Heart right ventricle (tissue), 16 donors: ENCODE measurements at regions not wholly inside any gene's neighbourhood (a gene's known extent, or its start where the extent isn't known, plus 50 kb on each side); places are given as distances from the start of the nearest gene placed in this dataset.

ENCODE experiments used
- ATAC-seq, 8 donors: fragments of 200-7000 bp; cut with Tn5 transposase; one replicate each; pipeline ENCODE4 v1.9.1; 2020; ENCODE audit warnings: mild to moderate bottlenecking in 8 of 8, moderate library complexity in 8 of 8, moderate number of reproducible peaks in 1 of 8
- DNase-seq, 2 donors: peaks; one replicate each; pipeline ENCODE4 v3.0.0-alpha.2; 2020
- H3K27ac ChIP-seq, 10 donors: fragments of 200-600 bp; sonication (generic) in 2 of 10; one replicate each; pipeline versions ENCODE4 v1.5.0 to v1.8.0; 2020 to 2022; ENCODE audit warnings: mild to moderate bottlenecking in 3 of 10
- H3K27me3 ChIP-seq, 7 donors: fragments of 200-600 bp; one replicate each; pipeline ENCODE4 v1.8.0; 2021 to 2022; ENCODE audit warnings: mild to moderate bottlenecking in 2 of 7
- H3K36me3 ChIP-seq, 9 donors: fragments of 200-600 bp; sonication (generic) in 1 of 9; one replicate each; pipeline versions ENCODE4 v1.5.0 to v1.8.0; 2020 to 2022; ENCODE audit warnings: mild to moderate bottlenecking in 2 of 9
- H3K4me1 ChIP-seq, 9 donors: fragments of 200-600 bp; sonication (generic) in 1 of 9; one replicate each; pipeline versions ENCODE4 v1.5.0 to v1.8.0; 2020 to 2022; ENCODE audit warnings: mild to moderate bottlenecking in 4 of 9
- H3K4me3 ChIP-seq, 10 donors: fragments of 200-600 bp; sonication (generic) in 2 of 10; one replicate each; pipeline versions ENCODE4 v1.5.0 to v1.8.0; 2020 to 2022; ENCODE audit warnings: mild to moderate bottlenecking in 7 of 10, moderate library complexity in 2 of 10
- H3K9me3 ChIP-seq, 11 donors: fragments of 200-600 bp in 10 of 11; sonication (generic) in 2 of 11; one replicate each; pipeline versions ENCODE4 v1.5.0 to v1.8.0; 2013 to 2022; ENCODE audit warnings: mild to moderate bottlenecking in 2 of 11, control low read depth in 1 of 11, moderate library complexity in 1 of 11
- CTCF ChIP-seq, 9 donors: fragments of 200-600 bp; sonication (generic) in 2 of 9; IDR thresholded peaks; one replicate each; pipeline versions ENCODE4 v1.5.0 to v1.8.0; 2021 to 2022; ENCODE audit warnings: antibody characterized with exemption in 9 of 9, mild to moderate bottlenecking in 5 of 9, moderate library complexity in 1 of 9
- WGBS, 2 donors: extraction: QIAGEN DNeasy Blood & Tissue Kit; methylation state at CpG; one replicate each; pipeline ENCODE4 v1.1.7; 2013; ENCODE audit warnings: inconsistent platforms in 1 of 2; 5-methylcytosine and 5-hydroxymethylcytosine counted together
- intact Hi-C, 10 donors: fragments of 100-400 bp; cut with DNase I; formaldehyde crosslinking; loops; one replicate each; pipeline versions ENCODE4 v1.11.1 to v1.14.2; 2022
- donor health status: Arrhythmogenic right ventricular cardiomyopathy.
- donor health status: ischemic (EF 13 %, LVEDD 7.1; RV severe dilation, severe dysfunction).
- donor health status: healthy with polysubstance abuse.
- donor health status: DM: no; HTN: yes; CAD: no.
- donor health status: DM: no; HTN: no; CAD: no.
- donor health status: ischemic (EF 25% LVEDD 6.9; RV normal size, moderate dysfunction).
- donor health status: ischemic (EF 25% LVEDD 5.7; RV mildly dilated, moderate dysfunction).
- donor health status: healthy.
- donor health status: DM: yes; HTN: yes; CAD: no.
- donor health status: Ischemic cardiomyopathy.
- donor health status: ischemic (EF 35%, LVEDD 5.7; RV mildly dilated, moderate dysfunction).
- donor health status: nonischemic (EF 11% LVEDD 7.7; RV severe dilation, severe dysfunction).
- donor health status: DM: yes; HTN: yes; CAD: no.
- donor health status: PGD.
- donor health status: ischemic (EF 29% LVEDD 5.4; RV normal size, mild dysfunction).
- donor health status: nonischemic (EF 23%, LVEDD 6.1; RV moderate dilation, normal function).

GRCh38 chr2:145914716-145915115 is 1394.8 kb upstream of the ZEB2 start:
- Histone ChIP-seq H3K4me1 (peaks cover 0 to 11% (median 5%) of the 10 kb centered on the region in 9 donors), H3K36me3 (no peaks in the 10 kb centered on the region), H3K4me3 (no peak overlapping the region), H3K27me3 (no peaks in the 10 kb centered on the region), H3K27ac (no peak overlapping the region), H3K9me3 (no peaks in the 10 kb centered on the region)
- intact Hi-C loops, result no loop called here
- ATAC-seq (no peak), DNase-seq (no peak)
- TF ChIP-seq CTCF (IDR thresholded peaks at IDR 0.05), result no peak
- WGBS, 2 donors, result 58 to 73% methylated on average over 4 of the region's 4 CpGs

GRCh38 chr2:145910416-145910815 is 1390.5 kb upstream of the ZEB2 start:
- intact Hi-C loops, result no loop called here
- Histone ChIP-seq H3K36me3 (no peaks in the 10 kb centered on the region), H3K4me1 (no peaks in the 10 kb centered on the region), H3K27ac (no peak overlapping the region), H3K27me3 (no peaks in the 10 kb centered on the region), H3K4me3 (no peak overlapping the region), H3K9me3 (no peaks in the 10 kb centered on the region)
- ATAC-seq (no peak), DNase-seq (no peak)
- TF ChIP-seq CTCF (IDR thresholded peaks at IDR 0.05), result no peak
- 87% methylated on average over 4 of the region's 4 CpGs for WGBS, 2 donors

GRCh38 chr2:145909766-145910165 is 1389.8 kb upstream of the ZEB2 start:
- ATAC-seq (no peak), DNase-seq (no peak)
- no peak for TF ChIP-seq CTCF (IDR thresholded peaks at IDR 0.05)
- Histone ChIP-seq H3K36me3 (no peaks in the 10 kb centered on the region), H3K27me3 (no peaks in the 10 kb centered on the region), H3K4me3 (no peak overlapping the region), H3K9me3 (no peaks in the 10 kb centered on the region), H3K27ac (no peak overlapping the region), H3K4me1 (no peaks in the 10 kb centered on the region)
- intact Hi-C loops, result no loop called here

GRCh38 chr2:145909175-145909755 is 1389.3 kb upstream of the ZEB2 start:
- WGBS, 2 donors, result 79 to 81% methylated on average over 5 of the region's 5 CpGs
- no peak for TF ChIP-seq CTCF (IDR thresholded peaks at IDR 0.05)
- Histone ChIP-seq H3K27me3 (no peaks in the 10 kb centered on the region), H3K9me3 (no peaks in the 10 kb centered on the region), H3K4me1 (no peaks in the 10 kb centered on the region), H3K4me3 (no peak overlapping the region), H3K36me3 (no peaks in the 10 kb centered on the region), H3K27ac (no peak overlapping the region)
- intact Hi-C loops, result no loop called here
- no peak for DNase-seq
- no peak for ATAC-seq
